Right lobe of liver (tissue), 4 donors: ENCODE measurements at regions not wholly inside any gene's neighbourhood (a gene's known extent, or its start where the extent isn't known, plus 50 kb on each side); places are given as distances from the start of the nearest gene placed in this dataset.

Experiments used
- POLR2A ChIP-seq: fragments of 450-650 bp; IDR thresholded peaks from one replicate; pipeline ENCODE4 v1.6.1; 2017; ENCODE audit warnings: antibody characterized with exemption, mild to moderate bottlenecking
- TF ChIP-seq, protein P1 (sequence below), 4 donors: fragments of 200-600 bp in 3 of 4; fragments of 450-650 bp in 1 of 4; IDR thresholded peaks; one replicate each; pipeline versions ENCODE4 v1.5.1 to v1.8.0; 2016 to 2022; ENCODE audit warnings: antibody characterized with exemption in 4 of 4, mild to moderate bottlenecking in 2 of 4
- donor health status: DM: no; HTN: no; CAD: no.
- donor health status: DM: no; HTN: no; CAD: no.
- donor health status: DM: no; HTN: yes; CAD: no.

DNA sequence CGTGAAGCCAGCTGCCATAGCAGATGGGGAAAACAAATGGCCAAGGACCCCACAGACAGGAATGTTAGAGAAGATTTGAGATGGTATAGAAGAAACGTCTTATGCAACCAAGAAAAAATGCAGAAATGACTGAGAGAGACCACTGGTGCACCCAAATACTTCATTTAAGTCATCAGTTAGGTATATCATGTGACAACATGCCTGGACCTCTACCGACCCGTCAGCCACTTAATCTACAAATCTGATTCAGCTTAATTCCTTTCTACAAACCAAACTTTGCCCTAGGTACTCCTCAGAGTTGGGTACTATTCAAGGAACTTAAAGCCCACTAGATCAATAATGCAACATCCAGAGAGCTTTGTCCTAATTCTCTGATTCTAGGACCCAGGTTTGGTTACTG is 126.0 kb upstream of the UBE2E2 start:
- TF ChIP-seq, protein P1, sequence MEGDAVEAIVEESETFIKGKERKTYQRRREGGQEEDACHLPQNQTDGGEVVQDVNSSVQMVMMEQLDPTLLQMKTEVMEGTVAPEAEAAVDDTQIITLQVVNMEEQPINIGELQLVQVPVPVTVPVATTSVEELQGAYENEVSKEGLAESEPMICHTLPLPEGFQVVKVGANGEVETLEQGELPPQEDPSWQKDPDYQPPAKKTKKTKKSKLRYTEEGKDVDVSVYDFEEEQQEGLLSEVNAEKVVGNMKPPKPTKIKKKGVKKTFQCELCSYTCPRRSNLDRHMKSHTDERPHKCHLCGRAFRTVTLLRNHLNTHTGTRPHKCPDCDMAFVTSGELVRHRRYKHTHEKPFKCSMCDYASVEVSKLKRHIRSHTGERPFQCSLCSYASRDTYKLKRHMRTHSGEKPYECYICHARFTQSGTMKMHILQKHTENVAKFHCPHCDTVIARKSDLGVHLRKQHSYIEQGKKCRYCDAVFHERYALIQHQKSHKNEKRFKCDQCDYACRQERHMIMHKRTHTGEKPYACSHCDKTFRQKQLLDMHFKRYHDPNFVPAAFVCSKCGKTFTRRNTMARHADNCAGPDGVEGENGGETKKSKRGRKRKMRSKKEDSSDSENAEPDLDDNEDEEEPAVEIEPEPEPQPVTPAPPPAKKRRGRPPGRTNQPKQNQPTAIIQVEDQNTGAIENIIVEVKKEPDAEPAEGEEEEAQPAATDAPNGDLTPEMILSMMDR (IDR thresholded peaks at IDR 0.05) = no peak
- no peak for TF ChIP-seq POLR2A
